Neuronal stem cell (in vitro differentiated cells): ENCODE measurements at regions not wholly inside any gene's neighbourhood (a gene's known extent, or its start where the extent isn't known, plus 50 kb on each side); places are given as distances from the start of the nearest gene placed in this dataset.

Experiments
- DNase-seq: peaks from one replicate; pipeline ENCODE4 v3.0.0-alpha.2; 2013; ENCODE audit warnings: low spot score
- H2AFZ ChIP-seq: one replicate; pipeline ENCODE4 v1.6.1; 2013; ENCODE audit warnings: mild to moderate bottlenecking, low read length, inconsistent platforms
- H2AK5ac ChIP-seq: 2 replicates; pipeline ENCODE4 v1.6.1; 2013; ENCODE audit warnings: low read depth, mild to moderate bottlenecking, inconsistent platforms, low read length, moderate library complexity, mixed read lengths
- H2BK120ac ChIP-seq: 2 replicates; pipeline ENCODE4 v1.6.1; 2013; ENCODE audit warnings: low read depth, mild to moderate bottlenecking, inconsistent platforms, low read length, moderate library complexity, mixed read lengths
- H2BK12ac ChIP-seq: one replicate; pipeline ENCODE4 v1.6.1; 2013; ENCODE audit warnings: low read length, inconsistent platforms
- H2BK15ac ChIP-seq: 2 replicates; pipeline ENCODE4 v1.6.1; 2013; ENCODE audit warnings: mild to moderate bottlenecking, low read length, inconsistent platforms, mixed read lengths
- H2BK5ac ChIP-seq: one replicate; pipeline ENCODE4 v1.6.1; 2013; ENCODE audit warnings: inconsistent platforms, mild to moderate bottlenecking, low read length, moderate library complexity
- H3K14ac ChIP-seq: one replicate; pipeline ENCODE4 v1.6.1; 2013; ENCODE audit warnings: low read length, inconsistent platforms
- H3K18ac ChIP-seq: 2 replicates; pipeline ENCODE4 v1.6.1; 2013; ENCODE audit warnings: low read length, inconsistent platforms
- H3K23ac ChIP-seq: 2 replicates; pipeline ENCODE4 v1.6.1; 2013; ENCODE audit warnings: low read depth, mild to moderate bottlenecking, mixed read lengths, low read length, inconsistent platforms; ENCODE audit not compliant: poor library complexity
- H3K27ac ChIP-seq: replicated peaks from 3 replicates; pipeline ENCODE4 v1.5.1; 2013; ENCODE audit warnings: low read length, inconsistent platforms
- H3K27me3 ChIP-seq, 3 experiments: 2 replicates each; pipeline ENCODE4 v1.6.1; 2013; ENCODE audit warnings: low read length in 3 of 3, mild to moderate bottlenecking in 2 of 3, inconsistent platforms in 1 of 3, low read depth in 1 of 3, mixed read lengths in 1 of 3, moderate library complexity in 1 of 3; ENCODE audit not compliant: control insufficient read depth in 3 of 3, insufficient read depth in 3 of 3
- H3K36me3 ChIP-seq, 2 donors: replicated peaks in 1 of 2; 2 replicates each; pipeline ENCODE4 v1.6.1; 2013; ENCODE audit warnings: low read length in 2 of 2; ENCODE audit not compliant: control insufficient read depth in 2 of 2, insufficient read depth in 2 of 2
- H3K4ac ChIP-seq: 2 replicates; pipeline ENCODE4 v1.6.1; 2013; ENCODE audit warnings: inconsistent platforms, mild to moderate bottlenecking, low read length, moderate library complexity
- H3K4me1 ChIP-seq, 2 donors: 1 replicate in 1 of 2; 2 replicates in 1 of 2; pipeline ENCODE4 v1.6.1; 2013; ENCODE audit warnings: low read length in 2 of 2, low read depth in 1 of 2; ENCODE audit not compliant: control insufficient read depth in 2 of 2, insufficient read depth in 1 of 2
- H3K4me2 ChIP-seq: one replicate; pipeline ENCODE4 v1.6.1; 2013; ENCODE audit warnings: mild to moderate bottlenecking, low read length, inconsistent platforms; ENCODE audit not compliant: insufficient read depth, poor library complexity, severe bottlenecking
- H3K4me3 ChIP-seq, 2 donors: 2 replicates each; pipeline ENCODE4 v1.5.1; 2013; ENCODE audit warnings: low read length in 2 of 2, mild to moderate bottlenecking in 2 of 2, inconsistent platforms in 1 of 2, moderate library complexity in 1 of 2
- H3K79me1 ChIP-seq: one replicate; pipeline ENCODE4 v1.6.1; 2013; ENCODE audit warnings: low read depth, mild to moderate bottlenecking, inconsistent platforms, low read length, moderate library complexity
- H3K9ac ChIP-seq: one replicate; pipeline ENCODE4 v1.6.1; 2013; ENCODE audit warnings: mild to moderate bottlenecking, low read depth, low read length, inconsistent platforms; ENCODE audit not compliant: poor library complexity
- H3K9me3 ChIP-seq, 2 donors: replicated peaks in 1 of 2; 2 replicates each; pipeline versions ENCODE3 to v1.6.1; 2013; ENCODE audit warnings: low read length in 2 of 2, mild to moderate bottlenecking in 2 of 2, inconsistent platforms in 1 of 2, low read depth in 1 of 2, mixed read lengths in 1 of 2, moderate library complexity in 1 of 2; ENCODE audit not compliant: control insufficient read depth in 2 of 2, insufficient read depth in 1 of 2
- H4K8ac ChIP-seq: one replicate; pipeline ENCODE4 v1.6.1; 2013; ENCODE audit warnings: low read depth, mild to moderate bottlenecking, inconsistent platforms, low read length, moderate library complexity
- H4K91ac ChIP-seq: one replicate; pipeline ENCODE4 v1.6.1; 2013; ENCODE audit warnings: low read length, low read depth, mild to moderate bottlenecking, inconsistent platforms; ENCODE audit not compliant: poor library complexity
- WGBS, 2 donors: extraction: QIAGEN DNeasy Blood & Tissue Kit; methylation state at CpG; one replicate each; pipeline ENCODE4 v1.1.7; 2013; ENCODE audit warnings: missing lambda C conversion rate in 2 of 2, mixed read lengths in 1 of 2; ENCODE audit not compliant: insufficient read length in 2 of 2, insufficient replicate concordance in 1 of 2; ENCODE audit errors: extremely low coverage in 2 of 2; 5-methylcytosine and 5-hydroxymethylcytosine counted together

DNA sequence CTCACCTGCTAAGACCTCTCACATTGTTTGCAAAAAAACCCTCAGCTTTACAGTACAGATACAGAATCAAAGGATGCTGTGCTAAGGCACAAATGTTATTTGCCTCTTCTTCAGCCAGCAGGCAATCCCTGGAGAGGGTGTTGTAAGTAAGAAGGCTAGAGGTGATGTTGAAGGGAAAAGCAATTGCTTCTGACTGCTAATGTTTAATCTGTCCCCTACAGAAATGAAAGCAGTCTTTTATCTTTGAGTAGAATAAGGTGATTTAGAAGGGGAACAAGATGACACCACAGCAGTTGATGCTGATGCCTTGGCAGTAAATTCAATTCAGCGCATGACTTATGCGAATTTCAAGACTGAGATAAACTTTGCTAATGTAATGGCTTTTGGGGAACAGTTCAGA lies 1064.8 kb upstream of the IGFBP7 start:
- Histone ChIP-seq H2AK5ac (no peak overlapping the region), H3K14ac (no peak overlapping the region), H2AFZ (no peak overlapping the region), H4K8ac (no peak overlapping the region), H3K36me3 (no peaks in the 10 kb centered on the region), H3K27ac (no peak overlapping the region), H2BK5ac (no peak overlapping the region), H3K4me2 (no peak overlapping the region), H2BK15ac (no peak overlapping the region), H3K4me3 (no peak overlapping the region), H3K27me3 (no peaks in the 10 kb centered on the region), H3K4ac (no peak overlapping the region), H3K9me3 (no peaks in the 10 kb centered on the region), H2BK12ac (no peak overlapping the region), H2BK120ac (no peak overlapping the region), H3K79me1 (no peaks in the 10 kb centered on the region), H4K91ac (no peak overlapping the region), H3K9ac (no peak overlapping the region), H3K18ac (no peak overlapping the region), H3K4me1 (no peaks in the 10 kb centered on the region), H3K23ac (no peak overlapping the region)
- no peak for DNase-seq
- WGBS, 2 donors: no CpG with 5 or more reads among the region's 2 CpGs

DNA sequence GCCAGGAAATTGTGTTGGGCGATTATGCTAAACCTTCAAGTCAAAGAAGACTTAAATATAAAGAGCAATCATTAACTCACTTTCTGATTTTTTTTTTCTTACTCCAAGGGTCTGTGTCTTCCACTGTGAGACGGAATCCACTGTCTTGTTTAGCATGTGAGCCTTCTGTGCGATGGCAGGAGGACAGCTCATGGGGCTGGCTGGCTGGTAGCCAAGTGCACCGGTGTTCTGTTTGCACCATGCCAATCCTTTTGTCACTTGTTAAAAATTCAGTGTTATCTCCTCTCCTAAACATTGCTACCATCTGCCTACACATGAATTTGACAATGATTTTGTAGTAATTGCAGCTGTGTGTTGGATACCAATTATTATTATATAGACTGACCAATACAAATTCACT lies 1056.3 kb upstream of the IGFBP7 start:
- no peak overlapping the region for H3K4me2 ChIP-seq
- H3K18ac ChIP-seq: no peak overlapping the region
- H3K79me1 ChIP-seq: no peaks in the 10 kb centered on the region
- H3K4me1 ChIP-seq: no peaks in the 10 kb centered on the region
- H3K23ac ChIP-seq: no peak overlapping the region
- H4K91ac ChIP-seq: no peak overlapping the region
- no peak overlapping the region for H4K8ac ChIP-seq
- H3K27me3 ChIP-seq: no peaks in the 10 kb centered on the region
- WGBS, 2 donors: no CpG with 5 or more reads among the region's 4 CpGs
- H3K4ac ChIP-seq: no peak overlapping the region
- H3K9me3 ChIP-seq: no peaks in the 10 kb centered on the region
- no peak overlapping the region for H3K14ac ChIP-seq
- no peak overlapping the region for H3K4me3 ChIP-seq
- DNase-seq: no peak
- H3K27ac ChIP-seq: no peak overlapping the region
- H2AFZ ChIP-seq: no peak overlapping the region
- no peak overlapping the region for H2BK15ac ChIP-seq
- H2BK5ac ChIP-seq: no peak overlapping the region
- no peak overlapping the region for H2BK12ac ChIP-seq
- no peaks in the 10 kb centered on the region for H3K36me3 ChIP-seq
- no peak overlapping the region for H2AK5ac ChIP-seq
- H3K9ac ChIP-seq: no peak overlapping the region
- no peak overlapping the region for H2BK120ac ChIP-seq

DNA sequence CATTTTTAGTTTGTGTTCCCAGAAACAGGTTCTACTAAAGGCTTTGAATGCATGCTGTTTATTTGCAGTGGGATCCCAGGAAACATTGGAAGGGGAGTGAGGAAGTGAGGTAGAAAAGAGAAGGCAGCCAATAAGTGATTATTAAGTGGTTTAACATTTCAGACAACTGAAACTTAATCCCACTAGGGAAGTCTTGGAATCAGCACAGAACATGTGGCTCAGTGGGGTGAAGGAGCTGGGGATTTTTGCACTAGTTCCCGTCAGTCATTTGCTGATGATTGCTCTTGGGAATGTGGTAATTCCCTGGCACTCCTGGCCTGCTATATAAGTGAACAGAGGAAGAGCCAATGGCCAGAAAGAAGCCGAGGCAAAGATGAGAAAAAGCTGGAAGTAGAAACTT lies 1053.0 kb upstream of the IGFBP7 start:
- no peak overlapping the region for H2BK15ac ChIP-seq
- no peak overlapping the region for H3K9ac ChIP-seq
- no peak overlapping the region for H4K91ac ChIP-seq
- no peaks in the 10 kb centered on the region for H3K27me3 ChIP-seq
- no peak overlapping the region for H3K4ac ChIP-seq
- no peak overlapping the region for H2BK12ac ChIP-seq
- no peak overlapping the region for H3K4me3 ChIP-seq
- no peaks in the 10 kb centered on the region for H3K79me1 ChIP-seq
- no peak for DNase-seq
- no CpG with 5 or more reads among the region's 2 CpGs for WGBS, 2 donors
- H2AK5ac ChIP-seq: no peak overlapping the region
- H3K4me1 ChIP-seq: no peaks in the 10 kb centered on the region
- no peak overlapping the region for H3K23ac ChIP-seq
- peak overlapping the region; percentile 49 for H2AFZ ChIP-seq
- no peak overlapping the region for H3K27ac ChIP-seq
- H3K14ac ChIP-seq: no peak overlapping the region
- no peak overlapping the region for H3K4me2 ChIP-seq
- no peaks in the 10 kb centered on the region for H3K36me3 ChIP-seq
- no peak overlapping the region for H2BK5ac ChIP-seq
- no peak overlapping the region for H3K18ac ChIP-seq
- H4K8ac ChIP-seq: no peak overlapping the region
- H2BK120ac ChIP-seq: no peak overlapping the region
- no peaks in the 10 kb centered on the region for H3K9me3 ChIP-seq

DNA sequence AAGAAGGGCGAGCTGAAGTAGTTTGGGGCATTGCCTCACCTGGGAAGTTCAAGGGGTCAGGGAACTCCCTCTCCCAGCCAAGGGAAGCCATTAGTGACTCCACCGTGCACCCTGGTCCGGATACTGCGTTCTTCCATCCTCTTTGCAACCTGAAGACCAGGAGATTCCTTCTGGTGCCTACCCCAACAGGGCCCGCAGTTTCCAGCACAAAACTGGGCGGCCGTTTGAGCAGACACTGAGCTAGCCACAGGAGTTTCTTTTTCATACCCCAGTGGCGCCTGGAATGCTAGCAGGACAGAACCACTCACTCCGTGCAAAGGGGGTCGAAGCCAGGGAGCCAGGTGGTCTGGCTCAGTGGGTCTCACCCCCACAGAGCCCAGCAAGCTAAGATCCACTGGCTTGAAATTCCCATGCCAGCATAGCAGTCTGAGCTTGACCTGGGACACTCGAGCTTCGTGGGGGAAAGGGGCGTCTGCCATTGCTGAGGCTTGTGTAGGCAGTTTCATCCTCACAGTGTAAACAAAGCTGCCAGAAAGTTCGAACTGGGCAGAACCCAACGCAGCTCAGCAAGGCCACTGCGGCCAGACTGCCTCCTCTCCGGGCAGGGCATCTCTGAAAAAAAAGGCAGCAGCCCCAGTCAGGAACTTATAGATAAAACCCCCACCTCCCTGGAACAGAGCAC lies 1039.4 kb upstream of the IGFBP7 start:
- no peak overlapping the region for H2BK12ac ChIP-seq
- H3K4me3 ChIP-seq: no peak overlapping the region
- no peaks in the 10 kb centered on the region for H3K4me1 ChIP-seq
- no peak overlapping the region for H3K23ac ChIP-seq
- H4K91ac ChIP-seq: no peak overlapping the region
- no peaks in the 10 kb centered on the region for H3K79me1 ChIP-seq
- no CpG with 5 or more reads among the region's 17 CpGs for WGBS, 2 donors
- no peaks in the 10 kb centered on the region for H3K36me3 ChIP-seq
- no peak overlapping the region for H3K14ac ChIP-seq
- H3K18ac ChIP-seq: peak overlapping the region; percentile 28
- H2BK120ac ChIP-seq: no peak overlapping the region
- no peak overlapping the region for H3K27ac ChIP-seq
- H2BK15ac ChIP-seq: no peak overlapping the region
- H4K8ac ChIP-seq: no peak overlapping the region
- H3K9ac ChIP-seq: no peak overlapping the region
- H3K4ac ChIP-seq: no peak overlapping the region
- H3K27me3 ChIP-seq: no peaks in the 10 kb centered on the region
- H3K9me3 ChIP-seq: peaks cover 0 to 1% of the 10 kb centered on the region in 2 donors
- no peak overlapping the region for H3K4me2 ChIP-seq
- no peak for DNase-seq
- H2BK5ac ChIP-seq: no peak overlapping the region
- no peak overlapping the region for H2AFZ ChIP-seq
- no peak overlapping the region for H2AK5ac ChIP-seq
